HG03159 (cell line): ENCODE measurements at regions not wholly inside any gene's neighbourhood (a gene's known extent, or its start where the extent isn't known, plus 50 kb on each side); places are given as distances from the start of the nearest gene placed in this dataset.

ENCODE experiments used
- ATAC-seq: cut with Tn5 transposase; IDR thresholded peaks from one replicate; pipeline ENCODE4 v1.9.1; 2021; ENCODE audit warnings: mild to moderate bottlenecking, moderate library complexity; ENCODE audit not compliant: unreplicated experiment

DNA sequence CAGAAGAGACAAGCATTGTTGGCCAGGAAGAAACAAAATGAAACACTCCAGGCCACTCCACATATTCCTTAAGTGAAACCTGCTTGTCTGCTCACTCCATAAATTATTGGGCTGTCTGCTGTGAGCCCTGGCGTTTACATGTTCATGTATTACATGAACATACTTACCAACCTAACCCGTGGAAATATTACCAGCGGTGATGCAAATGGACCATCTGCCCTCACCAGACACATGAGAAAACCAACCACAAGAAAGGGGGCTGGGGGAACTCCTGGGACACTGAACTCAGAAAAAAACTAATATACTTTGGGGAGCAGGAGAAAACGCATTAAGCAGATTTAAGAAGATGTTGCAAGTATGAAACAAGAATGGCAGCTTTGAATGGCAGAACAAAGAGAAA lies 731.2 kb upstream of the IGFBP3 start:
- ATAC-seq, result no peak

DNA sequence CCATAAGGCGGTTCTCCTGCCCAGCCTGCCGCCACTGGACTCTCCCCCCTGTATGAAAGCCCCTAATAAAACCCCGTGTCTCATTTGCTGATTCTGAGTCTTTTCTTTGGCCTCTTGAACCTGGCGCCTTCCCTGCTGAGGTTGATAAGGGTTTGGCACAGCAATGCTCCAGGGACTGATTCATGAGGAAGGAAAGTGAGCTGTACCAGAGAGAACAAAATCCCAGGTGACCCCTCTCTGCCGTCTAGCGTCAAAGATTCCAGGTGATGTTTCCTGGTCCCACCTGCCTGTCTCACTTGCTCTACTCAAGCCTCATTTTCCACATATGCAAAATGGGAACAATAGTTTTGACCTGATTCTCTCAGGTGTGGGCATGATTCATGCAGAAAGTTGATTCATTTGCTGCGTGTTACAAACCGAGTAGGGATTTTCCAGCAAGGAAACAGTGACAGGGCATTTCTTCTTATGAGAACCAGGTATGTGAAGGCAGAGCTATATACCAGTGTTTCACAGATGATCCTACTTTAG lies 730.6 kb upstream of the IGFBP3 start:
- no peak for ATAC-seq

DNA sequence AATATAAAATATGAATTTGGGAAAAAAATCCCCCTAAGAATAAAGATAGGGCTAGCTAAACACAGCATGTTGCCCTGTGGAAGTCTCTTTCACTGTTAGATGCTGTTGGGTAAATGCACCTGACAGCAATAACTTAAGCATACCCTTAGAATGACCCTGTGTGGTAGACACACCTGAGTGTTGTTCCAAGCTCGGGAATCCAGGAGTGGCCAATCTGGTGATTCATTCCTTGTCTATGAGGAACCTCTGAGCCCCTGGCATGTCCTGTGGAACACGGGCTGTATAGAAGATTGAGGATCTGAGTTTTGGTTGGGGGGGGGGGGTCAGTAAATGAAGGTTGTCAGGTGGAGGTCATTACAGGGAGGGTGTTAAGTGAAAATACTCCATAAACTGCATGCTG lies 730.0 kb upstream of the IGFBP3 start:
- ATAC-seq, result no peak

DNA sequence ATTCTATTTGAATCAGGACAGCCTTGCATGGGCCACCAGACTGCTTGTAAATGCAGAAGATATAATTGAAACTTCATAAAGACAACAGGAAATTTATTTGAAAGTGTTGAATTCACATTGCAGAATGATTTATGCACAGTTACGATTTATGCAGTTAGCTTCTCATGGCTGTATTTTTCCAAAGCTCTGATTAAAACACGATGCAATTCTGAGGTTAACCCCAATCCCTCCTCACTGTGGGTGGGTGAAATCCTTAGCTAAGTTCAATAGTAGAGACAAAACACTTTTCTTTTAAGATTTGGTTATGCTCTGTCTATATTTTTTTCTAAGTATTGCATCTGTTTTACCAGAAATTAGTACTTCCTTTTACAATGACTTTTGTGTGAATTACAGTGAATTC lies 728.8 kb upstream of the IGFBP3 start:
- ATAC-seq, result no peak

DNA sequence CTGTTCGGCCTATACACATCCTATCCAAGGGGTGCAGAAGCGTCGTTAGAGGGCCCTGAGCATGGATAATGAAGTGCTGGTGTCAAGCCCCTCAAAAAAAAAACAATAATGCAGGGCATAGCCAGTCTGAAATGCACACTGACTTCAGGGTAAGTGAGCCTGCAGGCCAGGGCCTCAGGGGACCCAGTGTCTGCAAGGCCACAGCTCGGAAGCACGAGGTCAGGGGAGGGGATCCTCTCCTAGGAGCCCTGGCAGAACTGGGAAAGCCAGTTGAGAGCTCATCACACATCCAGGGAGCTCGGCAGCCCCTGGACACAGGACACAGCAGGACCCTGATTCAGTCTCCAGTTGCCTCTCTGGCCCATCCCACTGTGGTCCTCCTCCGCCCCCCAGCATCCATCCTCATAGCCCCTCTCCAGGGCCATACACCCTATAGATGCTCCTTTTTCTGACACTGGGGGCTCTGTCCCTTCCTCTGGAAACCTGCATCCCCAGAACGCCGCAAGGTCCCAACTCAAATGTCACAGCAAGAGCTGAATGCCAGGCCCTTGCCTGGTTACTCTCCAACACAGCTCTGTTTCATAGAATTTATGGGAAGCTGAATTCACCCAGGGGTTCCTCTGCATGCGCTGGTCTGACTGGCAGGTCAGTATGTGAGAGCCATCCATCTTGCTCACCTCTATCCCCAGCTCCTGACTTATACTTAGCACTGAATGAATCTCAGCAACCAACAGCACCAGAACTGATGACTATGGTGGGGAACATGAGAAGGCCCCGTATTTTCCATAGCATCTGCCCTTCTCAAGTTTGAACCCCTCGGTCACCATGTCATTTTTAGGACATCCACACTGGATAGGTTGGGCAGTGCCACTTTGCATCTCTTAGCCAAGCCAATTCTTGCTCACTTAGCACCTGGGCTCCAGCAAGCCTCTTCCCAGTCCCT lies 717.0 kb upstream of the IGFBP3 start:
- ATAC-seq, result no peak

DNA sequence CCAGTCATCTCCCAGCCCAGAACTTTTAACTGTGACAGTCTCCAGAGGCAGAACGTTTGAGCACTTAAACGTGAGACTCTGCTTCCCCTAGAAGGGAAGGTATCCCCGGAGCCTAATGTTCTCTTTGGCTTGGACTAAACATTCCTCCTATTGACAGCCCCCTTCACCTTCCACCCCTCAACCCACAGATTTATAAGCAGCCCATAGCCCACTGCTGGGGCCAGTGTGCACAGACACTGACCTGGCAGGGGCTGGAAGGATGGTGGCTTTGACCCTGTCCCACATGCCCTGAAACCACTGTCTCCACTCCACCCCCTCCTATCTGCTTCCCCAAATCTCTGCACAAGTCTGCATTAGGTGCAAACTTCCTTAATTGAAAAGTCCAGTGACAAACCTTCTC lies 715.0 kb upstream of the IGFBP3 start:
- no peak for ATAC-seq

DNA sequence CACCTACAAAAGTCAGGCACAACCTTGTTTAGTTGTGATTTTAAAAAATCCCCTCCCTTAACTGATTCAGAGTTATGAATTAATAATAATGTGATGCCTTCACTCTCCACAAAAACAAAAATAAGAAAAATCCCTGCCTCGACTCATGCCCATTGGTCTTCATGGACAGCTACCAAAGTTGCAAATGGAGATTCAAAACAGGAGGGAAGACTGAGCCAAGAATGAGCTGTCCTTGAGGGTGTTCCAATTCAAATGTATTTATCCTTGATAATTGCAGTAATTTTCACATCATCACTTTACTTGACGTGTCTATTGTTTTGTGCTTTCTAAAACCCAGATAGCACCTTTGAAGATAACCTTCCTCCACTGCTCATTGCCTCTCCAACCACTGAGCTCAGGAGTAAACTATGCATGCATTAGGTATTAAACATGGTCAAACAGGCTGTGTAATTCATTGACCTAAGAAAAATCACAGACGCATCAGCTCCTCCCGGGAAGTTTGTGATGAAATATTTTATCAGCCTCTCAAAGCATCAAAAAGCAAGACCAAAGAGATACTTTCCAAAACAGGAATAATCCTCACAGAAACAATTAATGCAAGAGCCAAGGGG lies 712.7 kb upstream of the IGFBP3 start:
- ATAC-seq, result no peak

DNA sequence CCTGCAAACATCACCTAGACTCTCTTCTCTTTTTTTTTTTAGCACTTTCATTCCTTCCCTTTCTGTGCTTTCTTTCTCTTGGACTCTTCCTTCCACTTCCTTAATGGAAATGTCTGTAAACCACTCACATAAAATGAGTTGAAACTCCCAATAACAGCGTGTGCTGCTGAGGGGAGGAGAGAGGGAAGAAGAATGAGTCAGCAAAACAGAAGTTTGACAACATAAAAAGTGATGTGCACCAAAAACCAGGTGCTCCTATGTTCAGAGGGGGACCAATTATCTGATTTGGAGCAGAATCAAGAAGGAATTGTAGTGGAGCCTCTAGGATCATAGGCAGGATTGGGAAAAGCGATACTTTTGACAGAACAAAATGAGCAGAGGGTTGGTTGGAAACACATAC lies 712.1 kb upstream of the IGFBP3 start:
- no peak for ATAC-seq

DNA sequence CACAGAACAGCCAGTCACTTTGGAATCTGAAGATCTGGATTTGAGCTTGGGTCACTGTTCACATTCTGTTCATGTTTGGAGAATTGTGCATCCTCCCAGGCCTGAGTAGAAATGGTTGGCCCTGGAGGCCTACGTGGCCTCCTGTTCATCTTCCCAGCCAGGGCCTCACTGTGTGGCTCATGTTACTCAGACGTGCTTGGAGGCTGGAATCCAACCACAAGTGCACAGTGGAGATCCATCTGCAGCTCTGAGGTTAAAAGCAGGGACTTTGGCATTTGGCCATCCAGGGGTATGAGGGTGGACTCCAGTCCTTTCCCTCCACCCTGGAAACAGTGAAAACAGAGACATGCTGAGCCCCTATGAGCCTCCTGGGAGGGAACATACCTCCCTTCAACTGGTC lies 709.0 kb upstream of the IGFBP3 start:
- ATAC-seq, result no peak

DNA sequence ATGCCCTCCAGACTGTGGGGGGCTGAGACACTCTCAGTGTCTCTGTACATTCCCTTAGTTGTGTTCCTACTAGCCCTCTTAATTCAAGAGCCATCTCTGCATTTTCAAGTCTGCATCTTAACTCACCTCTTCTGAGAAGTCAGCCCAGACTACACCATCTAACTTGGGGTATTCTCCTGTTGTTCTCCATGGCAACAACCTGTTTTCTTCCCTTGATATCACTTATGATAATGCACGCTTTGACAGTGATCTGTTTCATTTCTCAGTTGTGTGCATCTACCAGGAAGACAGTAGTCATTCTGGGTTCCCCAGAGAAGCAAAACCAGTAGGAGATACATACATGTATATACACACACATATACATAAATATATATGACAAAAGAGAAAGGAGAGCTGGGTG lies 707.3 kb upstream of the IGFBP3 start:
- no peak for ATAC-seq

DNA sequence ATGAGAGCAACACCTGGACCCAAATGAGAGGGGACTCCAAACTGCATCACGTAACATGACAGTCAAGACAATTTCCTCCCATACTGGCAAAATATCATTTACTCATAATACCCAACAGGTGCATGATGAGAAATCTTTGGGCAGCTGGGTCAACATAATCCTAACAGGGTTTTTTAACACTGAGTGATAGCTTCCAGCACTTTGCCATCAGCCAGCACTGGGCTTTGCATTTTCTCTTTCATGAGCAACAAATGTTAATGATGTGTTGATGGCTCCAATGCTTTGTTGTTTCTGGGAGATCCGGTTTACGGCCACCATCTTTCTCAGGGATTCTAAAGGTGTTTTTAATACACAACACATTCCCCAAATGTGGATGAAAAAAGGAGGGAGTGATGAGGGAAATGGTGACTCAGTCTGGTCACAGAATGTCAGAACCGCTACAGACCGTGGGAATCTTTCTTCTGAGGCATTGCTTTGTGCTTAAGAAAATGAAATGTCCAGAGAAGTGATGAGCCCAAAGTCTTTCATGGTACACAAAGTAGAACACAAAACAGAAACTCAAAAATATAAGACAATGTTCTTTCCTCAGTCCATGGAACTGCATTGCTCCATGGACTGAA lies 705.7 kb upstream of the IGFBP3 start:
- ATAC-seq, result no peak

DNA sequence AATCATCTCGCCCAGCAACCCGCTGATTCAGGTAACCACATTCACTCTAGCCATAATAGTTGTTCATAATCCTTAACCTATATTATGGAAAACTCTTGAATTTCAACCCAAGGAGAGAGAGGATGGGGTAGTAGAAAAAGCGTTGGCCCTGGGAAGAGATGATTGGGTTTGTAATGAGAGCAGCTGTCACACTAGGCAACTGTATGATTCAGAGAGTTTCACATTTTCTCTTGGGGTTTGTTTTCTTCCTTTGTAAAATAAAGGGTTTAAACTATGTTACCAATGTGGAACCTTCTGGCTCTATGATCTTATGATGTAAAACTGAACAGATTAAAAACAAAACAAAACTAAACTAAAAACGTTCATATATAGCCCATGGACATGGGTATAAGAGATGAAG lies 705.2 kb upstream of the IGFBP3 start:
- ATAC-seq, result no peak

DNA sequence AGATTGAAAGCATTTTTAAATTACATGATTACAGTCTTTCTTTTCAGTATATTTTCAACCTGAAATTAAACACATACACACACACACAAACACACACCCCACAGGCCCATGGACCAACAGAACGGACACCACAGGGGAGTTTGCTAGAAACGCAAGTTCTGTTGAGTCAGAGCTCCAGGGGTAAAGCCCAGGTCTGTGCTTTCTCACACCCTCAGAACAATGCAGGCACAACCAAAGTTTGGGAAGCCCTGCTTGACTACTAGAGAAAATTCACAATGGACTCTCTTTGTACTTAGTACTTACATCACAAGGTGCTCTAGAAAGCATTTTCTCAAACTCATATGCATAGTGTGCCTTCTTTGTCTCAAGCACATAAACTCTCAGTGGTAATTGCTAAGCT lies 704.0 kb upstream of the IGFBP3 start:
- ATAC-seq, result no peak

DNA sequence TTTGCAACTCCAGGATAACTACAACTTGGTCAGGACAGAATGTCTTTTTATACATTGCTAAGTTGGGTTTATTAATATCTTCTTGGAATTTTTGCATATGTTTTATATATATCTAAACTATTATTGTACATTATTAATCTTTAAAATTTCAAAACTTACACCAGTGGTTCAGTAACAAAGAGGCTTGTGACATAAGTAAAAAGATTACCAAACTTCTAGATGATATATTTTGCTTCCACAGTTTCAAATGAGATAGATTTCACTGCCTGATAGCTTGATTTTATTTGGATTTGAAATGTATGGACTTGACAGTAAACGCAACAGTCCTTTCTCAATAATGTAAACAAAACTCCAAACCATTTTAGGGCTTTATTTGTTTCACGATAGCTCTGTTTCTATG lies 701.2 kb upstream of the IGFBP3 start:
- no peak for ATAC-seq

DNA sequence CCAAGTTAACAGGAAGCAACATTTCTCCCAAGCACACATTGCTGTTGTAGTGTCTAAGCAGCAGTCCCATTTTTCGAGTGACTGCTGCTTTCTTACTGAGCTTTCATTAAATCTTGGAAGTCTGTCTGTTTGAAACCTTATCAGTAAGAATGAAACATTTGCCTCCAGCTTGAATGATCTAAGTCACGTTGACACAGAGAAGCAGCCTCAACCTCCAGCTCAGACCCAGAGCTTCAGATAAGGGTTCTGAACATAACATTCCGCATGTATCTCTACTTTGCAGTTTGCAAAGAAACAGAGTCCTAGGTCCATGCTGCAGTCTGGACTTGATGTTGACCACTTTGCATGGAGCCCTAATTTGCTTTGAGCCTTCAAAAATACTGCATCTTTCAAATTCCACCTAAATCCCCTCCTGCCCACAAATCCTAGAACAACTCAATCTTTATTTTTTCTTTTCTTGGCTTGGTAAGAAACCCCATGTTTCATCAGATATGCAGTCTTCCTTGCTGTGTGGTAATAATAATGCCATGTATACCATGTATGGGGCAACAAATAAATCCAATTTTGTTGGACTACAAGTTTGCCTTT lies 698.7 kb upstream of the IGFBP3 start:
- no peak for ATAC-seq

DNA sequence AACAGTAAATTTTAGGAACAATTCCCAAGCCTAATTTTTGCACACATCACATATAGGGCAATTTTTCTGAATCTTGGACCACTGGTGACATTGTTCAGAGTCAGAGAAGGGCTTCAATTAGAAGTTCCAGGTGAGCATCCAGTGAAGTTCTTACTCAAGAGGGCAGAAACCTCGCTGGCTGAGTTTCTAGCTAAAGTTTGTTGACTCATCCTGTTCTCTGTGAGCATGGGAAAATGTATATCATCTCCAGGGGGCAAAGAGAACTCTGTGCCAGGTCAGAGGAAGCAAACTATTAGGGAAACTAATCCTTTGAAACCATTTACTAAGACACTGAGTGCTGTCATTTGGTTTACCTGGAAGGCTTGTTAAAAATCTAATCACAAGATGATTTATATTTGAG lies 695.6 kb upstream of the IGFBP3 start:
- ATAC-seq, result no peak

DNA sequence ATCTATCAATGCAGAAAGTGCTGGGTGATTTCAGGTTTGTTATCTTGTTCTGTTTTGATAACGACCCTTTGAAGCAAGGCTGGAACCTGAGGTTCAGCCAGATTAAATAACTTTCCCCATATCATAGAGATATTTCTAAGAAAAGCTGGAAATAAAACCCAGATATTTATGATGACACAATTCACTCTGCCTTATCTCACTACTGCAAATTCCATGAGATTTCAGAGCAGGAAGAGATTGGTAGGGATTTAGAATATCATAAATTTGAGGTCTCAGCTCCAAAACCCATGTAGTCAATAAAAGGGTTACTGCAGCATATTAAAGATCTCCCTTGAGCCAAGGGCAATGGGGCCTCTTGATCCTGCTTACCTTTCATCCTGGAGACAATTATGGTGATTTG lies 692.5 kb upstream of the IGFBP3 start:
- ATAC-seq, result no peak

DNA sequence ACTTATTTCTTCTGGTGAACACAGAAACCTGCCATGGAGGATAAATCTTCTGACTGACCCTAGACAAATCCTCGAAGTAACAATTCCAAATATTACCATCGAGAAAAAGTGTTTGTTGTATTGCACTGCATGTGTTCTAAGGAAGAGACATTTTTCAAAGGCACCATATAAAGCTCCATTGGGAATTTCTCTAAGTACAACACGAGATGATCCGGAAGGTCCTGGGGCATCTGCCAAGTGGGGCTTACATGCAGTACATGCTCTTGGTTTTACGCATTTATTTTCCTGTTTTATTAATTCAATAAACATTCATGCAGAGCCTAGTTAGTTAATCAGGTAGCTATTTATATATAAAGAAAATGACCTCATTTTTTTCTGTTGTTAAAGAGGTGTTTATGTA lies 692.0 kb upstream of the IGFBP3 start:
- no peak for ATAC-seq

DNA sequence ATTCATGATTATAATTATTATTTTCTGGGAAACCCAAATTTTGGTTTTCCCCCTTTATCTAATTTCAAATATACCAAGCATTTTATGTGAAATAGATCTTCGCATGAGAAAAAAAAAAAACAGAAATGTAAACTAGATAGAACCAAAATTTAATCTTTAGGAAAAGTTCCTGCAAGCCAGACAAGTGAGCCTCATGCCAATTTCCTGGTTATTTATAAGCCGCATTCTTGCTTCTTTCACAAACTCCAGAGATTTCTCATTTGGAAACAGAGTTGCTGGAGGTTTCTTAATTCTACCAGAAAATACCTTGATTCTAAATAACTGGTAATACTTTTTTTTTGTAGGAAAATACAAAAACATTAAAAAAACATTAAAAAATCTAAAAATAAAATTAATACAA lies 690.4 kb upstream of the IGFBP3 start:
- no peak for ATAC-seq

DNA sequence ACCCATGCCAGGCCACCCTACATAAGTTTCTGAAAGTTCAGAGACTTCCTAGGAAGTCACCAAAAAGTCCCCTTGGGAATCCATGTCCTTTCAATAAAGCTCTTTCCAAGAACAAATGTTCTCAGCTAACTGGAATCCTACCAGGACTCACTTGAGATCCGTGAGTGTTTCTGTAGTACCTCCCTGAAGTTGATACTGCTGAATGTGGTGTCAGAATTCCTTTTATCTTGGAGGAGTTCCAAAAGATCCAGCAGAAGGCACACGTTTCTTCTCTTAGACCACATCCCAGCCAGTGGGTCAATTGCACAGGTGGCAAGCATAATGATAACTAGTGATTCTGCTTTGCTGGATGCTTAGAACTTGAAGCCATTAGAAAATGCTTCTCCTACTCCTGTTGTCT lies 689.7 kb upstream of the IGFBP3 start:
- no peak for ATAC-seq

DNA sequence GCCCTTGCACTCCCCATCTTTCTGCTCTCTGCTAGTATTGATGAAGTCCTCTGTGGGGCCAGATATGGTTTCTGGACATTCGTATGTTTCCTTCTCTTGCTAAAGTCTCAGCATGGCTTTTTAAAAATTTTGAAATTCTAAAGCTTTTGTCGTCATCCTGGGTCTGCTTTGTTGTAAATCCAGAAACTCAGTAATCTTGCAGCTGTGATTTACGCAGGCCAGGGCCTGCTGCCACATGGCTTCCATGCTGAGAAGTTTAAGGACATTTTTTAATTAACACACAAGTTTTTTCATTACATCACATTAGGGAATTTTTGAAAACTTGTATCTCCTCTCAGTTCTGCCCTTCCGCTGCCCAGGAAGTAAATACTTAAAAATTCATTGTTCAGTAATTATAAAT lies 686.1 kb upstream of the IGFBP3 start:
- ATAC-seq, result no peak

DNA sequence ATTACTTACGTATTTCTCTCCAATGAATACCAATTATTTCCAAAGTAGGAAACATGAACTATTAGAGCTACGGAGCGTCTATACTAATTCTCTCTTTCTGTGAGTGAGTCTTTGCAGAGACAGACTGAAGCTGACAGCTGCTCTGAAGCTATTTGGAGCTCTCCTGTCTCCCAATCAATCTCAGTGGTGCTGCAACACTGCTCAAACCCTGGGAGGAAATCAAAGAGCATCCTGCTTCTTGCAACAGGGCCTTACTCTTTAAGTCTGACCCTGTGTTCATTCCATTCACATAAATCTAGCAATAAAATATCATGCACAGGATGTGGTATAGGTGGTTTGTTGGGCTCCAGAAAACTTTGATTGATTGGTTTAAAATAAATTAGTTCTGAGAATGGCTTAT lies 685.7 kb upstream of the IGFBP3 start:
- no peak for ATAC-seq
